ENCODE measurements at regions not wholly inside any gene's neighbourhood (a gene's known extent, or its start where the extent isn't known, plus 50 kb on each side); places are given as distances from the start of the nearest gene placed in this dataset.

DNA sequence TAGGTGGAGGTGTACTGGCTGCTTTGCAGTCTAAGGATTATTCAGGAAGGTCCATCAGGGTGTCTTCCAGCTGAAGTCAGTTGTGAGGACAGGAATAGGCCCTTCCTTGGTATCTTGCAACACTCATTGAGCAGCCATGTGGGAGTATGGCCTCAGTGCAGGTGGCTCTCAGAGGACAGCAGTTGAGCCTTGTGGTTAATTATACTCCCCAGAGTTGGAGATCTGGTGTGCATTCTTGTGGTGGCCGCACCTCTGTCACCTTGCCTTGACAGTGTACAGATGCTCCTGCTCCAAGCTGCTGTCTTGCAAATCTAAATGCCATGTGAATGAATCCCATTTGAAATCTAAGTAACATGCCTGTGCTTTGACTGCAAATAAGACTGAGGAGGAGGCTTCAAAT, 339.9 kb upstream of the BCHE start:
- TF ChIP-seq, protein P1, sequence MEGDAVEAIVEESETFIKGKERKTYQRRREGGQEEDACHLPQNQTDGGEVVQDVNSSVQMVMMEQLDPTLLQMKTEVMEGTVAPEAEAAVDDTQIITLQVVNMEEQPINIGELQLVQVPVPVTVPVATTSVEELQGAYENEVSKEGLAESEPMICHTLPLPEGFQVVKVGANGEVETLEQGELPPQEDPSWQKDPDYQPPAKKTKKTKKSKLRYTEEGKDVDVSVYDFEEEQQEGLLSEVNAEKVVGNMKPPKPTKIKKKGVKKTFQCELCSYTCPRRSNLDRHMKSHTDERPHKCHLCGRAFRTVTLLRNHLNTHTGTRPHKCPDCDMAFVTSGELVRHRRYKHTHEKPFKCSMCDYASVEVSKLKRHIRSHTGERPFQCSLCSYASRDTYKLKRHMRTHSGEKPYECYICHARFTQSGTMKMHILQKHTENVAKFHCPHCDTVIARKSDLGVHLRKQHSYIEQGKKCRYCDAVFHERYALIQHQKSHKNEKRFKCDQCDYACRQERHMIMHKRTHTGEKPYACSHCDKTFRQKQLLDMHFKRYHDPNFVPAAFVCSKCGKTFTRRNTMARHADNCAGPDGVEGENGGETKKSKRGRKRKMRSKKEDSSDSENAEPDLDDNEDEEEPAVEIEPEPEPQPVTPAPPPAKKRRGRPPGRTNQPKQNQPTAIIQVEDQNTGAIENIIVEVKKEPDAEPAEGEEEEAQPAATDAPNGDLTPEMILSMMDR (conservative IDR thresholded peaks at IDR 0.05; ENCODE audit: low read depth, low read length) = no peak
- DNase-seq (ENCODE audit: low read depth) = no peak
- no peak overlapping the region for H3K4me3 ChIP-seq (ENCODE audit: low read length)

DNA sequence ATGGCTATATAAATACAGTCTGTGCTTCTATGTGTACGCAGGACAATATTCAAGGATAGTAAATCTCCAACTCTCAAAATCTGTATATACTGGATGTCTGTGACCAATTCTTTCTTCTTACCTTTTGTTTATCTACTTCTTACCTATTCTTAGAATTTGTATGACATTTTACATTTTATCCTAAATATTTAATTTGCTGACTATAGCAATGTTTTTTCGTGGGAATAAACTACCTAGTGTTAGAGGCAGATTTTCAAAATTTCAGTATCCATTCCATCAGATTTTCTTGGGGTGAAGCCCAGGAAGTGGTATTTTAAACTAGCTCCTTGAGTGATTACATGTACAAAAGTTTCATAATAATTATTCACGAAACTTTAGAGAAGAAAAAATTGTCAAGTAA, 334.5 kb upstream of the BCHE start:
- TF ChIP-seq, protein P1 (conservative IDR thresholded peaks at IDR 0.05; ENCODE audit: low read depth, low read length) = no peak
- DNase-seq (ENCODE audit: low read depth) = no peak
- no peak overlapping the region for H3K4me3 ChIP-seq (ENCODE audit: low read length)

DNA sequence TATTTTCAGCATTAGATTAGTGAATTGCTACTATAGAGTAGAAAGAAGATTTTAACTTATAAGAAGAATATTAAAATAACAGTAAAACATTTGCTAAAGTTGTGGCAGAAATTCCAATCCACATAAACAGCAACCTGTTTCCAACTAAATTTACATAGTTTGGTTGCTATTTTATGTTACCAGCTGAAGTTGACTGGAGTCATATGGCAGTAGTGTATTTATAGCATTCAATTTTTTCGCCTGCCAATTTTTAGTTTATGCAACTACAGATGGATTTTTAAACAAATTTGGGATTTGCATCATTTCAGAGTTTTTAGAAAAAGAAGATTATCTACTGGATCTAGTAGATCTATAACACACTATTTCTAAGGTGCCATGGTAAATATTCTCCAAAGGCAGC, 332.5 kb upstream of the BCHE start:
- H3K4me3 ChIP-seq (ENCODE audit: low read length) = no peak overlapping the region
- DNase-seq (ENCODE audit: low read depth) = no peak

DNA sequence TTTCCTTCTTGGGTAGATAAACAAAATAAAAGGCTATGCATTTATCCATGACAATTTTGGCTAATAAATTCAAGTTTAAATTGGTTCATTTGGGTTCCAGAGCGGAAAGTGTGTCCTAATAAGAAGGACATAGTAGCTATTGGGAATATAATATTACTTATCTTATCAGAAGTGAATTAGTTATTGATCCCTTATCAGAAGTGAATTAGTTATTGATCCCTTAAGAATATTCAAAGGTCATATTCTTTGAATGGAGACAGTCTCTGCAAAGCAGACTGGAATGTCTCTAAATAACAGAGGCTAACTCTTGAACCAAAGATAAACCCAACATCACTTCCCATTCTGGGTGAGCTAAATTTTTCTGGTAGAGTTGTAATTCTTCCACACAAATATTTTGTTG, 290.7 kb upstream of the BCHE start:
- TF ChIP-seq, protein P1 (conservative IDR thresholded peaks at IDR 0.05; ENCODE audit: low read depth, low read length) = no peak
- no peak overlapping the region for H3K4me3 ChIP-seq (ENCODE audit: low read length)
- DNase-seq (ENCODE audit: low read depth) = no peak

More for the DNA sequence above, 332.5 kb upstream of the BCHE start:
- TF ChIP-seq, protein P1 (conservative IDR thresholded peaks at IDR 0.05; ENCODE audit: low read depth, low read length) = no peak

DNA sequence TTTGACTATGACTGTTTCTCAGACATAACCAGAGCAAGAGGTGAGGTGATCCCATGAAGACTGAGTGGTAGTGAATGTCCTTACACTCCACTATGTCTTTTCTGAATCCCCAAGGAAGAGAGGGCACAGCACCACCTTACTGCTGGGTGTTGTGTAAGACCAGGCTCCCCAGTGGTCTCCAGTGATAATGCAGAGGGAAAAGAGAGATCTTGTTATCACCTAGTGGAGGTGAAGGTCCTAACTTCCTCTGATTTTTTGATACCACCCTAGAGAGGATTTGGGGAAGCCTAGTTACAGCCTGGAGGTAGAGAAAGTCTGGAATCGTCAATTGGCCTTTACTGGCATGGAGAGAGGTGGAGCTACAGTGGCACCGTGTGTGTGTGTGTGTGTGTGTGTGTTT, 288.0 kb upstream of the BCHE start:
- H3K4me3 ChIP-seq (ENCODE audit: low read length) = no peak overlapping the region
- TF ChIP-seq, protein P1 (conservative IDR thresholded peaks at IDR 0.05; ENCODE audit: low read depth, low read length) = no peak
- no peak for DNase-seq (ENCODE audit: low read depth)

DNA sequence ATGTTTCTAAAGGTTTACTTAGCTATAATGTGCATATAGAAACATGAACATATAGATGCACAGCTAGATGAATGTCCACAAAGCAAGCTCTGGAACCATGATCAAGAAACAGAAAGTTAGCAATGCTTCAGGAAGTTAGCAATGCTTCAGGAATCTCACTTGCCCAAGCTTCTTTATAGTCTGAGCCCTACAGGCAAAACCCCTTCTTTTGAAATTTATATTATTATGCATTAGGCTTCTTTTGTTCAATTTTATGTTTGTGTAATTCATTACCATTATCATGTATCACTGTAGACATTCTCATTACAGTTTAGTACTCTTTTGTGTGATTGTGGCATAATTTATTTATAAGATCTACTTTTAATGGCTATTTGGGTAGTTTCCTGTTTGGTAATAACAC, 286.4 kb upstream of the BCHE start:
- peak; percentile 5 for DNase-seq (ENCODE audit: low read depth)
- TF ChIP-seq, protein P1 (conservative IDR thresholded peaks at IDR 0.05; ENCODE audit: low read depth, low read length) = no peak
- no peak overlapping the region for H3K4me3 ChIP-seq (ENCODE audit: low read length)

DNA sequence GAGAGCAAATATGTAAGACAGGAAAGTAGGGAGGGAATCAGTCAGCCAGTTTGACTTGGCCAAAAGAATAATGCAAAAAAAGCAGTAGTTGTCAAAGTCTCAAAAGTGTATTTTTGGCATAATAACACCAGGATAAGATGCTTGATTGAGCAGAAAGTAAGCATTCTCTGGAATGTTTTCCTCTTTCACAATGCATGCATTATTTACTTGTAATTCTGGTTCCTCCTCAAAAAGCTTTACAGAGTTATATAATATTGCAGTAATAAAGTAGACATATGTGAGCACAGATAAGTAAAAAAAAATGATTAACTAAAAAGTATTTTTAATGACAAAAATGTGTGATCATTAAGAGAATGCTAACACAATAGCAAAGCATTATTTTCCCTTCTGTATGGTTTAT, 285.9 kb upstream of the BCHE start:
- TF ChIP-seq, protein P1 (conservative IDR thresholded peaks at IDR 0.05; ENCODE audit: low read depth, low read length) = no peak
- H3K4me3 ChIP-seq (ENCODE audit: low read length) = no peak overlapping the region
- DNase-seq (ENCODE audit: low read depth) = no peak
